ENCODE measurements at regions not wholly inside any gene's neighbourhood (a gene's known extent, or its start where the extent isn't known, plus 50 kb on each side); places are given as distances from the start of the nearest gene placed in this dataset.

DNA sequence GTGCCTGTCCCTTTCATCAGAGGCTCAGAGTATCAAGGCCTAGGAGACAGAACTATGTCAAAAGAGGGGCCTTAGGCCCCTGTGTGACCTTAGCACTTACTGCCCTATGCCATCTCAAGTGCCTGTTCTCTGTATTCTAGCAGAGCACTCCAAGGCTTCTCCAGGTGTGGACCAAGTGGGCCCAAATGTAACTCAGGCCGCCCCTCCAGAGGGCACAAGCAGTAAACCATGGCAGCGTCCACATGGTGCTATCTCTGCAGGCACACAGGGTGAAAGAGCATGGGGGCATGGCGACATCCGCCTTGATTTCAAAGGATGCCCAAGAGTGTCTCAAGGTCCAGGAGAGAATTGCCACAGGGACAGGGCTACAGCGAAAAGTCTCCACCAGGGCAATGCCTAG lies 628.7 kb downstream of the RPS29 start:
- no peak for TF ChIP-seq CTCF (IDR thresholded peaks at IDR 0.05)
- no peak for TF ChIP-seq POLR2AphosphoS5 (IDR thresholded peaks at IDR 0.05)
- no peak for TF ChIP-seq EP300 (IDR thresholded peaks at IDR 0.05; ENCODE audit: low read depth)
- TF ChIP-seq POLR2A (IDR thresholded peaks at IDR 0.05) = no peak
